Sigmoid colon (tissue), 4 donors: ENCODE measurements at regions not wholly inside any gene's neighbourhood (a gene's known extent, or its start where the extent isn't known, plus 50 kb on each side); places are given as distances from the start of the nearest gene placed in this dataset.

Experiments
- CTCF ChIP-seq, 4 experiments: fragments of 450-650 bp in 3 of 4; fragments of 200-600 bp in 1 of 4; IDR thresholded peaks; one replicate each; pipeline ENCODE4 v1.5.1; 2016 to 2019; ENCODE audit warnings: antibody characterized with exemption in 4 of 4, mild to moderate bottlenecking in 3 of 4, moderate library complexity in 2 of 4
- EP300 ChIP-seq, 4 donors: sonication (generic); formaldehyde crosslinking; IDR thresholded peaks; one replicate each; pipeline ENCODE4 v1.6.1; 2017; ENCODE audit warnings: antibody characterized with exemption in 4 of 4
- POLR2A ChIP-seq, 2 donors: fragments of 450-650 bp; IDR thresholded peaks; one replicate each; pipeline ENCODE4 v1.6.1; 2016; ENCODE audit warnings: antibody characterized with exemption in 2 of 2, mild to moderate bottlenecking in 2 of 2, moderate library complexity in 2 of 2

- TF ChIP-seq POLR2A (IDR thresholded peaks at IDR 0.05) (no peak), CTCF (IDR thresholded peaks at IDR 0.05) (no peak), EP300 (IDR thresholded peaks at IDR 0.05) (no peak)
Measured at GRCh38 chr2:81235601-81236000, 931.0 kb upstream of the LRRTM1 start.
